Type B pancreatic cell (in vitro differentiated cells): ENCODE measurements at regions not wholly inside any gene's neighbourhood (a gene's known extent, or its start where the extent isn't known, plus 50 kb on each side); places are given as distances from the start of the nearest gene placed in this dataset.

Experiments used
- DNase-seq: peaks from one replicate; pipeline ENCODE4 v3.0.0; 2021; ENCODE audit warnings: mixed read lengths; ENCODE audit not compliant: unreplicated experiment; ENCODE audit errors: extremely low spot score
- H3K27ac Mint-ChIP-seq: 2 replicates; pipeline ENCODE4 v1.8.0; 2021; ENCODE audit warnings: mild to moderate bottlenecking, mixed read lengths
- H3K27me3 Mint-ChIP-seq: 2 replicates; pipeline ENCODE4 v1.8.0; 2021; ENCODE audit warnings: mixed read lengths
- H3K36me3 Mint-ChIP-seq: 2 replicates; pipeline ENCODE4 v1.8.0; 2021; ENCODE audit warnings: mixed read lengths
- H3K4me1 Mint-ChIP-seq: one replicate; pipeline ENCODE4 v1.8.0; 2021; ENCODE audit warnings: mixed read lengths; ENCODE audit not compliant: unreplicated experiment
- H3K4me3 Mint-ChIP-seq: 2 replicates; pipeline ENCODE4 v1.8.0; 2021; ENCODE audit warnings: mild to moderate bottlenecking, mixed read lengths
- H3K9me3 Mint-ChIP-seq: 2 replicates; pipeline ENCODE4 v1.8.0; 2021; ENCODE audit warnings: mixed read lengths
- CTCF ChIP-seq: fragments of 200-600 bp; sonication (generic); conservative IDR thresholded peaks from 2 replicates; pipeline ENCODE4 v1.5.0; 2021; ENCODE audit warnings: antibody characterized with exemption, mild to moderate bottlenecking

- no peak overlapping the region for H3K27ac Mint-ChIP-seq
- peaks cover 3% of the 10 kb centered on the region for H3K36me3 Mint-ChIP-seq
- no peaks in the 10 kb centered on the region for H3K4me1 Mint-ChIP-seq
- H3K27me3 Mint-ChIP-seq = no peaks in the 10 kb centered on the region
- TF ChIP-seq CTCF = no peak
- no peak for DNase-seq
- no peak overlapping the region for H3K4me3 Mint-ChIP-seq
- H3K9me3 Mint-ChIP-seq = peaks cover 12% of the 10 kb centered on the region
These were observed 239.8 kb downstream of the ZNF674 start for GRCh38 chrX:46305431-46305830.

GRCh38 chrX:46301903-46302302 lies 243.3 kb downstream of the ZNF674 start:
- no peak for TF ChIP-seq CTCF
- peaks cover 3% of the 10 kb centered on the region for H3K36me3 Mint-ChIP-seq
- no peak overlapping the region for H3K4me3 Mint-ChIP-seq
- H3K27ac Mint-ChIP-seq = peak overlapping the region; percentile 52
- DNase-seq = no peak
- no peaks in the 10 kb centered on the region for H3K4me1 Mint-ChIP-seq
- H3K27me3 Mint-ChIP-seq = no peaks in the 10 kb centered on the region
- peaks cover 12% of the 10 kb centered on the region for H3K9me3 Mint-ChIP-seq

- TF ChIP-seq CTCF = no peak
- no peaks in the 10 kb centered on the region for H3K9me3 Mint-ChIP-seq
- no peak overlapping the region for H3K27ac Mint-ChIP-seq
These were observed 246.4 kb downstream of the ZNF674 start for GRCh38 chrX:46298821-46299220.

GRCh38 chrX:46295963-46296362 lies 249.3 kb downstream of the ZNF674 start:
- Mint-ChIP-seq H3K4me3 (no peak overlapping the region), H3K27me3 (no peaks in the 10 kb centered on the region), H3K27ac (no peak overlapping the region), H3K36me3 (no peaks in the 10 kb centered on the region), H3K9me3 (no peaks in the 10 kb centered on the region), H3K4me1 (no peaks in the 10 kb centered on the region)
- TF ChIP-seq CTCF = no peak
- no peak for DNase-seq

More at GRCh38 chrX:46298821-46299220, 246.4 kb downstream of the ZNF674 start:
- Mint-ChIP-seq H3K36me3 (no peaks in the 10 kb centered on the region), H3K4me3 (no peak overlapping the region), H3K4me1 (no peaks in the 10 kb centered on the region), H3K27me3 (no peaks in the 10 kb centered on the region)
- DNase-seq = no peak

GRCh38 chrX:46294234-46294633 lies 251.0 kb downstream of the ZNF674 start:
- no peak for TF ChIP-seq CTCF
- peaks cover 3% of the 10 kb centered on the region for H3K9me3 Mint-ChIP-seq
- H3K27me3 Mint-ChIP-seq = no peaks in the 10 kb centered on the region
- H3K27ac Mint-ChIP-seq = no peak overlapping the region
- H3K4me1 Mint-ChIP-seq = no peaks in the 10 kb centered on the region
- no peaks in the 10 kb centered on the region for H3K36me3 Mint-ChIP-seq
- DNase-seq = no peak
- no peak overlapping the region for H3K4me3 Mint-ChIP-seq

- Mint-ChIP-seq H3K27me3 (no peaks in the 10 kb centered on the region), H3K4me1 (peaks cover 3% of the 10 kb centered on the region), H3K27ac (no peak overlapping the region), H3K9me3 (peaks cover 5% of the 10 kb centered on the region), H3K36me3 (no peaks in the 10 kb centered on the region), H3K4me3 (no peak overlapping the region)
- DNase-seq = no peak
- TF ChIP-seq CTCF = no peak
These were observed 265.3 kb downstream of the ZNF674 start for GRCh38 chrX:46279925-46280313.
